Uterus (tissue), 2 donors: ENCODE measurements at regions not wholly inside any gene's neighbourhood (a gene's known extent, or its start where the extent isn't known, plus 50 kb on each side); places are given as distances from the start of the nearest gene placed in this dataset.

Source experiments
- POLR2A ChIP-seq, 2 donors: fragments of 450-650 bp; IDR thresholded peaks; one replicate each; pipeline ENCODE4 v1.6.1; 2016; ENCODE audit warnings: antibody characterized with exemption in 2 of 2, mild to moderate bottlenecking in 1 of 2, moderate library complexity in 1 of 2
- TF ChIP-seq, protein P1 (sequence below), 4 experiments: fragments of 200-600 bp in 2 of 4; fragments of 450-650 bp in 2 of 4; sonication (generic) in 2 of 4; IDR thresholded peaks; one replicate each; pipeline ENCODE4 v1.5.1; 2016 to 2019; ENCODE audit warnings: antibody characterized with exemption in 4 of 4, mild to moderate bottlenecking in 2 of 4, moderate library complexity in 1 of 4

DNA sequence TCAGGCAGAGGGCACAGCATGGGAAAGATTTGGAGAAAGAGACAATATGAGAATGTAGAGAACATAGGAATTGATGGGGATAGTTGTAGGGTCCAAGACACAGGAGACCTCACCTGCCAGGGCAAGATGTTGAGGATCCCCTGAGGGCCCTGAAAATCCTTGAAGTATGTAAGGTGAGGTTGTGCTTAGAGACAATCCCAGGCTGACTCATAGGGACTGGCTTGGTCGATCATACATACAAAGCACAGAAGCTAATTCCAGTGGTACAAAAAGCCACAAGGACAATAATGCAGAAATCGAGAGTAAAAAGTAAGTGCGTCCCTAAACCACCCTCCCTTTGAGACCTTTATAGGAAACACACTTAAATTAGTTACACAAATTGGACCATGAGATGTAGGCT is 468.2 kb downstream of the MIAT start:
- TF ChIP-seq POLR2A (IDR thresholded peaks at IDR 0.05), result no peak
- TF ChIP-seq, protein P1, sequence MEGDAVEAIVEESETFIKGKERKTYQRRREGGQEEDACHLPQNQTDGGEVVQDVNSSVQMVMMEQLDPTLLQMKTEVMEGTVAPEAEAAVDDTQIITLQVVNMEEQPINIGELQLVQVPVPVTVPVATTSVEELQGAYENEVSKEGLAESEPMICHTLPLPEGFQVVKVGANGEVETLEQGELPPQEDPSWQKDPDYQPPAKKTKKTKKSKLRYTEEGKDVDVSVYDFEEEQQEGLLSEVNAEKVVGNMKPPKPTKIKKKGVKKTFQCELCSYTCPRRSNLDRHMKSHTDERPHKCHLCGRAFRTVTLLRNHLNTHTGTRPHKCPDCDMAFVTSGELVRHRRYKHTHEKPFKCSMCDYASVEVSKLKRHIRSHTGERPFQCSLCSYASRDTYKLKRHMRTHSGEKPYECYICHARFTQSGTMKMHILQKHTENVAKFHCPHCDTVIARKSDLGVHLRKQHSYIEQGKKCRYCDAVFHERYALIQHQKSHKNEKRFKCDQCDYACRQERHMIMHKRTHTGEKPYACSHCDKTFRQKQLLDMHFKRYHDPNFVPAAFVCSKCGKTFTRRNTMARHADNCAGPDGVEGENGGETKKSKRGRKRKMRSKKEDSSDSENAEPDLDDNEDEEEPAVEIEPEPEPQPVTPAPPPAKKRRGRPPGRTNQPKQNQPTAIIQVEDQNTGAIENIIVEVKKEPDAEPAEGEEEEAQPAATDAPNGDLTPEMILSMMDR (IDR thresholded peaks at IDR 0.05), result no peak
